ENCODE measurements at regions not wholly inside any gene's neighbourhood (a gene's known extent, or its start where the extent isn't known, plus 50 kb on each side); places are given as distances from the start of the nearest gene placed in this dataset.
A peak's percentile ranks its signal among the peaks of the same experiment; 100 is the strongest.
"Not testable (repeated sequence)": the region's sequence is repeated elsewhere in the genome, so short reads cannot be mapped to it uniquely, and the experiment has no call there.

DNA sequence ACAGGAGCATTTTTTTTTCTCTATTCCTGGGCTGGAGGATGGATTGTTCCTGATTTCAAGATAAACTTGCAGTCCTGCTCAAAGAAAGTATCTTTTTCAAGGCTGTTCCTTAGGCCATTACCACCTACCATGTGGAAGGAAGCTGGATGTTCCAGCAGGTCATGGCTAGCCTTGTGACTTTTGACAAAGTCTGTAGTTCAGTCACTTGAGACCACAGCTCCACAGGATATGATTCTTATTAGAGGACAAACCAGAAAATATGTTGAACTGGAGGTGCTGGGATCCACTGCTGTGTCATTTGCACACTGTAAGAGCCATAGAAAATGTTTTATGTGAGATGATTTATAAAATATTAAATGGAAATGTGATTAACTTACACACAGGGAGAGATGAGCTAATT lies 184.2 kb upstream of the ACO1 start:
- no peak for DNase-seq (ENCODE audit: low read depth)

DNA sequence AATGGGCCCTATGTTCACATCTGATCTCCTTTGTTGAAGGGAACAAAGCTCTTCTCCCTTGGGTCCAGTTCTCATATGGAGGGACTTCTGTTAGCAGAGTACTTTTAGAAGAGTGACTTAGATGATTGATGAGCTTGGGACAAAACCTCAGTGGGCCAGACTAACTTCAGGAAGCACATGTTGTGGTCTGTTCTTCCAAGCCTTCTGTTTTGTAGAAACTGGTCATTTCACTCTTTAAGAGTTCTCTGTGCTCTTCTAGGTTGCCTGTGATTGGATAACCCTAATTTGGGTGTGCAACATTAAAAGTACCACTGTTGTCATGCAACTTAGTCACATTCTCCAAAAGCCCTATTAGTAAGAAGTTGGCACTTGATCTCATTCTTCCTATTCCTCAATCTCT lies 183.5 kb upstream of the ACO1 start:
- no peak for DNase-seq (ENCODE audit: low read depth)

DNA sequence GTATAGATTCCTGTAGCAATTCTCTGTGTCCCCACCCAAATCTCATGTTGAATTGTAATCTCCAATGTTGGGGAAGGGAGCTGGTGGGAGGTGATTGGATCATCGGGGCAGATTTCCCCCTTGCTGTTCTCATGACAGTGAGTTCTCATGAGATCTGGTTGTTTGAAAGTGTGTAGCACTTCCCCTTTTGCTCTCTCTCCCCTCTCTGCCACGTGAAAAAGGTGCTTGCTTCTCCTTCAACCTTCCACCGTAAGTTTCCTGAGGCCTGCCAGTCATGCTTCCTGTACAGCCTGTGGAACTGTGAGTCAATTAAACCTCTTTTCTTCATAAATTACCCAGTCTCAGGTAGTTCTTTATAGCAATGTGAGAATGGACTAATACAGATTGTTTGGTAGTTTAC lies 175.3 kb upstream of the ACO1 start:
- DNase-seq (ENCODE audit: low read depth) = not testable (repeated sequence)

DNA sequence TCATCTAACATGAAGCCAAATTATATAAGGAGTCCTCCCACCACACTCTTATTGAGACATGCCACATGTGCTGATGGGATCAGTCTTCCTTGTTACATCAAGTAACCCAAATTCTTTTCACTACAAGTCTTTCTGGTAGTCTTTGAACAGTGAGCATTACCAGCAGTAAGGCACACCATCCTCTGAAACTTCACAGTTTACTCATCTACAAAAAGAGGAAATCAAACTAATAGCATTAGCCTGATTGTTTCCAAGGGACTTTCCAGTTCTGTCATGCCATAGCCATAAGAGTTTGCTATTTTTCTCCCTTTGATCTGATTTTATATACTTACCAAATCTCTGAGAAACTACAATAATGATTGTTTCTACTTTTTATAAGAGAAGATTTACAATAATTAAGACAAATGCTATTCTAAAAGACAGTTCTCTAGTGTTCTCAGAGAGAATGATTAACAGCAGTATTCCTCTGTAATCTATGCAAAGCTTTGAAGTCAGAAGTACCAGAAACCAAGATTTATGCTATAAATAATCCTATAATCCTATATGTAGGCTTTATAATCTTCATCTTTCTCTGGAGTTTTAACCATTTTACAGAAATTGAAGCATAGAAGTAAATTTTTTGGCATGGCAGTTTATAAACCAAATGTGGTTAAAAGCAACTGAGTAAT lies 166.2 kb upstream of the ACO1 start:
- DNase-seq (ENCODE audit: low read depth) = no peak

DNA sequence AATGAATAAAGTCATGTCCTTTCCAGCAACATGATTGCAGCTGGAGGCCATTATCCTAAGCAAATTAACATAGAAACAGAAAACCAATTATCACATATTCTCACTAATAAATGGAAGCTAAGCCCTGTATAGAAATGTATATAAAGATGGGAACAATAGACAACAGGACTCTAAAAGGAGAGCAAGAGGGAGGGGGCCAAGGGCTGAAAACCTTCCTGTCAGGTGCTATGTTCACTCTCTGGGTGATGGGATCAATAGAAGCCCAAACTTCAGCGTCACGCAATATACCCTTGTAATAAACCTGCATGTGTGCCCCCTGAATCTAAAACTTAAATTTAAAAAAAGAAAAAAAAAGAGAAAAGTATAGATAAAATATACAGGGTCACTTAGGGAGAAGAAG lies 163.7 kb upstream of the ACO1 start:
- no peak for DNase-seq (ENCODE audit: low read depth)

DNA sequence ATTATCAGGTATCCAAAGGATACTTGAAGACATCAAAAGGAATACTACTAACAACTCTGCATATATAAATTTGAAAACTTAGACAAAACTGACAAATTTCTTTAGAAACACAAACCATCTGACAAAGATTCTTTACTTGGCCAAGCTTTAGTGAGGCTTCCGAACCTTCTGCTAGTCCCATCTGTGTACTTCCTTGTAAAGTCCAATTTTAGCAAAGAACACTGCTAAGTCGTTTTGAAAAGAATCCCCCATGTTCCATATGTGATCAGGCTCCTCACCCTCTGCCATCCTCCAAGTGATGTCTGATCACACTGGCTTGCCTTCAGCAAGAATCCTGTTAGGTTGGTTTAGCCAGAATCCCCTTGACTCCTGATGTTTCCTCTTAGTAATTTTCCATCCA lies 150.0 kb upstream of the ACO1 start:
- no peak for DNase-seq (ENCODE audit: low read depth)

DNA sequence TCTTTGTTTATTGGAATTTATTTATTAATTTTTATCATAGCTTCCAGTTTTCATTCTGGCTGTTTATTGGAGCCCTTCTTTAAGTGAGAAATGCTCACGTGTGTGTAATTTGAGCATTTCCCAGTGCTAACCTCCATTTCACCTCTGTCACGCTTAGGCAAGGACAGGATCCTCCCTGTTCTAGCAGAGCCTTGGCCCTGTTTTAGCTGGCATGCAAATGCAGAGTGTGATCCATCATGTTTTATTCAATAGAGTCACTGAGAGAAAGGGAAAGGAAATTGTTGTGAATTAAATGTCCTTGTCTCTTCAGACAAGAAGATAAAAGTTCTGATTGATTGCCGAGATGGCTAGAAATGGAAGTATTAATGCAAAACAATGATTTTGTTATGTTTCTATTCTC lies 137.3 kb upstream of the ACO1 start:
- DNase-seq (ENCODE audit: low read depth) = no peak

DNA sequence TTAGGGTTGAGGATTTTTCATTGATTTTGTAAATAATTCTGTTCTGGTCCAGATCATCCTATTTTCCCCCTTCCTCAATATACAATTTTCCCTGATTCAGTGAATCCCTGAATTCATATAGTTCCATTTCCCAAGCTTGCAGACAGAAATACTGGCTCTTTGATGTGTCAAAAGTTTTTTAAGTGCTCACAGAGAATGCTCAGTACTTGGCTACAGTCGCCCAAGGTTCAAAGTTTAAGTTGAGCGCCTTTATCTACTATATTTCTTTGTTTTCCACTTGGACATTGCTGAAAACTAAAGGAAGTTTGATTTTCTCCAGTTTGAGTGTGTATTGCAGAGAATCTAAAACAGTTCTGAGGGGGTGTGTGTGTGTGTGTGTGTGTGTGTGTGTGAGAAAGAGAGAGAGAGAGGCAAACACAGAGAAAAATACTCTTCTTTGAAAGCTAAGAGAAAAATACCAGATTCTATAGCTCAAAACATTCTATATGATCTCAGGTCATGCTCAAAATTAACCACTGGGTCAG lies 136.2 kb upstream of the ACO1 start:
- no peak for DNase-seq (ENCODE audit: low read depth)

DNA sequence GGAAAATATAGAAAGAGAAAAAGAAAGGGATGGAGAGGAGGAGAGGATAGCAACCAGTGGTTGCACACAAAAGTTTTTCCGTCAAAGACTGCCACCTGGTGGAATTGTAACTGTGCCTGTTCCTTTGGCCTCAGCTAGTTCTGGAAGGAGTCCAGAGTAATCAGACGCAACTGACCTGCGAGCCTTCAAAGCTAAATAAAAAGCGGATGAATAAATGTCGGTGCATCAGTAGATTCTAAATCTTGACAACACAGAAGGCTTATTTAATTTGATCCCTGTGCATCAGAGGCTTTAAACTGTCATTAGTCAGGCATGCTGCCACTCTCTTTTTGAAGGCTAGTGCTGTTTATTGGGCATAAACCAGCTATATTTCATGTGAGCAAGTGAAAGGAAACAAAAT lies 132.9 kb upstream of the ACO1 start:
- peak; percentile 37 for DNase-seq (ENCODE audit: low read depth)

DNA sequence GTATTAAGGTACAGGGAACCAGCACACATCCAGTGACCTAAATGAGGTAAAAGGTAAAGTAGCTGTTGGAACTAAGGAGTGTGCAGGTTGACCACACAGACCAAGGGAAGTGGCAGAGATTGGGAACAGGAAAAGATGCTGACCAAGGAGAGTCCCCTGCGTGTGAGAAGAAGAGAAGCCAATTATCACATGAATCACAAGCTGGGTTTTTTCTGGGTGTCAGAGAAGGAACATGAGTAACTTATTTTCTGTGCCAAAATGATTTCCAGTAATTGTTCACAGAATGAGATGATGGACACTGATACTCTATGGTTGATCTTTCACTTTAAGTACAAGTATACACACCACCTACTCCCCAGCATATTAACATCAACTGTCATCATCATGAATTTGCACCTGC lies 130.7 kb upstream of the ACO1 start:
- no peak for DNase-seq (ENCODE audit: low read depth)

DNA sequence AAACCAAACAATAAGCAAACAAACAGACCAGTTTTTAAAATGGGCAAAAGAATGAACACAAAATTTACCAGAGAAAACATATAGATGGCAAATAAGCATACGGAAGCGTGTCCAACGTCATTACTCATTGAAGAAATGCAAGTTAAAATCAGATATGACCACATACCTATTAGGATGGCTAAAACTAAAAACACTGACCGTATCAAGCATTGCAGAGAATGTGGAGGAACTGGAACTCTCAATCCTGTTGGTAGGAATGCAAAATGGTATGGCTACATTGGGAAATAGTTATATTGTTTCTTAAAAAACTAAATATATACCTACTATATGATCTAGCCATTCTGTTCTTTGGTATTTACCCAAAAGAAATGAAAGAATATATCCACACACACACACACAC lies 129.4 kb upstream of the ACO1 start:
- no peak for DNase-seq (ENCODE audit: low read depth)

DNA sequence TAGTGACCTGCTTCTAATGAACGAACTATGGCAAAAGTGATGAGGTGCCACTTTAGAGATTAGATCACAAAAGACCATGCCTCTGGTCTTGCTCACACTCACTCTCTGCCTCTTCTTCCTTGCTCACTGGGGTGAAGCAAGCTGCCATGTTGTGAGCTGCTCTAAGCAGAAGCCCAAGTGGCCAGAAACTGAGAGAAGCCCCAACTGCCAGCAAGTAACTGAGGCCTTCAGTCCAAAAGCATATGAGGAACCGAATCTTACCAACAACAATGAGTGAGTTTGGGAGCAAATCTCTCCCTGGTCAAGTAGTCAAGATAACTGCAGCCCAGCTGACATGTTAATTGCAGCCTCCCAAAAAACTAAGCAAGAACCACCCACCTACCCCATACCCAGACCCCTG lies 126.0 kb upstream of the ACO1 start:
- no peak for DNase-seq (ENCODE audit: low read depth)

DNA sequence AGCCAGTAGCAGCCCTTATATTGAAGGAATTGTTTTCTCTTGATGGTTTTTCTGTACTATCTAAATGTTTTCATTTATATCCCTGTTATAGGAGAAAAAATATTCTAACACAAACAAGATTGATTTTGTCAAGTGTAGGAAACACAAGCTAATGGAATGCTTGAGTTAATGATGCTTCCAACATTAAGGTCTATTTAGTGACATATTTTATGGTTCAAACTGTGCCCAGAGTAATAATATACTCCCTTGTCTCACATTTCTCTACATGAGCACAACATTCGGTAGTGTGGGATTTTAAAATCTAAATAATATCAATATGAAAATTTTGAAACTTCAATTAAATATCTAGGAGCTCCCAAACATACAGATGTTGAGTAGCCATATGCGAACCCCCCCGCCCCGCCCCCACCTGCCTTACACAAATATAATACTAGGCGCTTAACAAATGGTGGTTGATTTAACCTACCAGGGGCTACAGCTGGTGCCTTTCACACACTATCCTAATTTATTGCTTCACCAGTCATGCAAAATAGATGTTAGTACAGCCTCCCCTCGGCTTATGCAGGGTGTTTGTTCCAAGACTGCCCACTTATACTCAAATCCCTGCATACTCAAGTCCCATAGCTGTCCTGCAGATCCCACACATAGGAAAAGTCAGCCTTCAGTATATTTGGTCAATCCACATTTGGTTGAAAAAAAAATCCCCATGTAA lies 124.1 kb upstream of the ACO1 start:
- no peak for DNase-seq (ENCODE audit: low read depth)

DNA sequence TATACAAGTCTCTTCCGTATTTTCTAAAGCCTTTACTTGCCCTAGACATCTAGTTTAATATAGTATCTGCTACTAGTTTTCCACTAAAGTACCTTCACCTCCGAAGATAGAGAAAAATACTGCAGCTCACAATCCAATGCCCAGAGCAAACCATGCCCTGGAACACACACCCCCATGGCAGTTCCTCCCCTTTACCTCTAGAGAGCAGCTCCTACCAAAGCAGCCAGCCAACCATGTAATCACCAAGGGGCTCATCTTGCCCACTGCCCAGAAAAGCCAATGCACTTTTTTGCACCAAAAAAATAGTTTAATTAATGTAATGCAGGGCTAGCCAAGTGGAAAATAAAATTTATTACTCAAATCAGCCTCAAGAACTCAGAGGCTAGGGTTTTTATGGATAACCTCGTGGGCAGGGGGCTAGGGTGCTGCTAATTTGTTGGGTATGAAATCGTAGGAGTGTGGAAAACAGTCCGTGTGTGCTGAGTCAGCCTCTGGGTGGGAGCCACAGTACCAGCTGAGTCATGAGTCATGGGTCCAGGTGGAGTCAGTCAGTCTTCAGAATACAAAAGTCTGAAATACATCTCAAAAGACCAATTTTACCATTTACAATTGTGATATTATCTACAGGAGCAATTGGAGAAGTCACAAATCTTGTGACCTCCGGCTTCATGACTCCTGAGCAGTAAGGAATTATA lies 120.1 kb upstream of the ACO1 start:
- DNase-seq (ENCODE audit: low read depth) = peak; percentile 2

DNA sequence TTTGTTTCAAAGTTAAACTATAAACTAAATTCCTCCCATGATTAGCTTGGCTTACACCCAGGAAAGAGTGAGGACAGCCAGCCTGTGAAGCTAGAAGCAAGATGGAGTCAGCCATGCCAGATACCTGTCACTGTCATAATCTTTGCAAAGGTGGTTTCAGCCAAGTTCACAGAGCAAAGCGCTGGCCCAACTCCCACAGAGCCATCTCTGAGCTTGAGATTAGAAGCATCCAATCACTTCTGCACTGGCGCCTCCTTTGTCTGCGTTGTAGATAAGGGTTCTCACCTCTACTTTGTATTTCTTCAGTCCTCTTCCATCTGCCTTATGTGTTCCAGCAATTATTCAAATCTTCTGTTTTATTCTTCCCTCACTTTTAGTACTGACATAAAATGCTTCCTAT lies 119.4 kb upstream of the ACO1 start:
- DNase-seq (ENCODE audit: low read depth) = no peak

DNA sequence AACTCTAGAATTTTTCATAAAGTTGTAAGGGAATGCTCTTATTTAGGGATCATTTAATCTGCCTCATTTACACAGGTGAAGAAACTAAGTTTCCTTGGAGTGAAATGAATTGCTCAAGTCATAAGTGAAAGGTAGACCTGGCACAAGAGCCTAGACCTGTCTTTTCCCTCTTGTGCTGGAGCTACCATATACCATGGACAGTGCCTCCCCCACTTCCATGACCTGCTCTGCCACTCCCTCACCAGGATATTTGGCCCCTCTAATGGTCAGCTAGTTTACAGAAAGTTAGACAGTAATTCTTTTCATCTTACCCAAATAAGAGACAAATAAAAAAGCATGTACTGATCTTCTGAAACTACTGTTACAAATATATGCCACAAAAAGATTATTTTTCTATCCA lies 105.5 kb upstream of the ACO1 start:
- no peak for DNase-seq (ENCODE audit: low read depth)

DNA sequence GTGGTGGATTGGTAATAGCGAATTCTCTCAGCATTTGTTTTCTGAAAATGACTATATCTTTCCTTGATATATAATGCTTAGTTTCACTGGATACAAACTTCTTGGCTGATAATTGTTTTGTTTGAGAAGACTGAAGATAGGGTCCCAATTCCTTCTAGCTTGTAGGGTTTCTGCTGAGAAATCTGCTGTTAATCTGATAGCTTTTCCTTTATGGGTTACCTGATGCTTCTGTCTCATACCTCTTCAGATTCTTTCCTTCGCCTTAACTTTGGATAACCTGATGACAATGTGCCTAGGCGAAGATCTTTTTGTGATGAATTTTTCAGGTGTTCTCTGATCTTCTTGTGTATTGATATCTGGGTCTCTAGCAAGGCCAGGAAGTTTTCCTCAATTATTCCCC lies 94.7 kb upstream of the ACO1 start:
- DNase-seq (ENCODE audit: low read depth) = no peak

DNA sequence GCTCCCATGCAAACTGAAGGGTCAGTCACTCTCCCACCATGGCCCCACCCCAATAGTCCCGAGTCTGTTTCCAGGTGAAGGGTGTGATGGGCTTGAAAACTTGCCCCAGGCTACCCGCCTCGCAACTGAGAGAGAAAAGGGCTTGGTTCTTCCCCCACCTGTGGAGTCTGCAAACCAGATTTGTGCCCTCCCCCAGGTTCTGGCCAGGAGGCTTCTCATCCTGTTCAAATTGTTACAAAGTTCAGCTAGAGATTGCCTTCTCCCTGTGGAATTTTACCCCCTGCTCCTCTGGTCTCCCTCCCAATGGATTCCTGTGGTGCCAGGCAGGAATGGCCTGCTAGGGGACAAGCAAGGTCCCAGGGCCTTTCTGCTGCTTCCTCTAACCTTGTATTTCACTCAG lies 93.1 kb upstream of the ACO1 start:
- DNase-seq (ENCODE audit: low read depth) = no peak

DNA sequence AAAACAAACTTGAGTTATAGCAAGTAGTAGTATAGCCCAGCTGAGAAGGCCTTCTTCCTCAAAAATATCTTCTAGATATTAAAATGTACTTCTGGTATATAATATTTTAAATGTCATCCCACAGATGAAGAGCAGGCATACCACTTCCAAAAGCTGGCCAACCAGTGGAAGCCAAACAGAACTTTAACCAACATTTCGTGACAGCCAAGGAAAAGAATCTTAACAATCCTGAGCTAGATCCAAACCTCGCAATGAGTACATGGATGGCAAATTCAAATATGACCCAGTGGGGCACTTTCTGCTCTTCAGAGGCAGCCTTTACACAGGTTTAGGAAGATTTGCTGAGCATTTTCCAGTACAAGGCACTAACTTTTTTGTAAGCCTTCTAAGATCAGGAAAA lies 91.8 kb upstream of the ACO1 start:
- no peak for DNase-seq (ENCODE audit: low read depth)

DNA sequence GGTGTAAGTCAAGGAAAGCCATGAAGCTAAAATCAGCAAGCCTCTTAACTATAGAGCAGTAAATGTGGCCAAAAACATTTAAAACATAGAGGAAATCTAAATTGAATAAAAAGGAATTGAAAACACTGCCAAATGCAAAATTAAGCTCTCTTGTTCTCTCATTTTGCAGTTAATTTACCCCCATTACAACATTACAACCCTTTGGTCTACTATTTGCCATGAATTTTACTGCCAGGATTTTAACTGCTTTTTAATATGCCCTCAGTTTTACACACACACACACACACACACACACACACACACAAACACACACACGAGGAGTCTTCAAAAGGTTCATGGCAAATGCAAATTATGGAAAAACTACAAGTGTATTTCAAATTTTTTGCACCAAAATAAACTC lies 91.4 kb upstream of the ACO1 start:
- DNase-seq (ENCODE audit: low read depth) = no peak

DNA sequence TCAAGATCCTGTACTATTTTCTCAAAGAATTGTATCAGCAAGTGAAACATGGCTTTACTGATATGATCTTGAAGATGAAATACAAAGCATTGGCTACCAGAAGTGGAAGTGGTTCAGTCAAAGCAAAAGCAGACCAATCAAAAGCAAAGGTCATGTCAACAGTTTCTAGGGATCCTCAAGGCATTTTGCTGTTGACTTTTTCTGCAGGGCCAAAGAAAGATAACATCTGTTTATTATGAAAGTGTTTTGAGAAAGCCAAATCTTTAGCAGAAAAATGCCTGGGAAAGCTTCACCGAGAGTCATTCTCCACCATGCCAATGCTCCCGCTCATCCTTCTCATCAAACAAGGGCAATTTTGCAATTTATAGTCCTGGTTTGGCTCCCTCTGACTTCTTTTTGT lies 90.3 kb upstream of the ACO1 start:
- DNase-seq (ENCODE audit: low read depth) = no peak

DNA sequence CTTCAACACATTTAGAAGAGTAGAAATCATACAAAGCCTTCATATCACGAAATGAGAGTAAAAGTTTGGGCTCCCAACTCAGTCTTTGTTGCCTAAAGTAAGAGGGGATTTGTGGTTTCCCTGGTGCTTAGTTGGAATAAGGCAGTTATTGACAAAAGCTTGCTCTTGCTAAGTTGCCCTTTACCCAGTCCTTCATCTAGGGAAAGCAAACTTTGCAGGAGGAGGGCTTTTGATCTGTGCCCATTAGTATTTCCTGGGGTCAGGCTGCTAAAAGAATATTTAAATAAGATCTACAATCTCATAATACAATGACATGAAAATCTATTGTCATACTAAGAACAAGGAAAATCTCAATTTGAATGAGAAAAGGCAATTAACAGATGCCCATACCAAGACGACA lies 84.1 kb upstream of the ACO1 start:
- no peak for DNase-seq (ENCODE audit: low read depth)

DNA sequence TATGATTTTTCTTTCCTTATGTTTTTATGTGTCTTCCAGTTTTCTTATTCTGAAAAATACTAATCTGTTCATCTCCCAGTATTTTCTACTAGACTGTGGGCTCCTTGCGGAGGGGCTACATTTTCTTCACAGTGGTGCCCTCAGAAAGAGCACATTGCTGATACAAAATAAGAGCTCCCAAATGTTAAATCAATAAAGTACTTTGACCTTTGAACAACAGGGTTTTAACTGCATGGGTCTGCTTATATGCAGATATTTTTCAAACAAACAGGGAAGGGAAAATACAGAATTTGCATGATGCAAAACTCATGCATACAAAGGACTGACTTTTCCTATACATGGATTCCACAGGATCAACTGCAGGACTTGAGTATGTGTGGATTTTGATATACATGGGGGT lies 79.9 kb upstream of the ACO1 start:
- DNase-seq (ENCODE audit: low read depth) = no peak

Measured in amniotic epithelial cell (primary cell).